ENCODE measurements at regions not wholly inside any gene's neighbourhood (a gene's known extent, or its start where the extent isn't known, plus 50 kb on each side); places are given as distances from the start of the nearest gene placed in this dataset.

- DNase-seq = no peak
Measured at GRCh38 chr11:70688142-70688541, 289.8 kb downstream of the CTTN start.

- DNase-seq = no peak
Measured at GRCh38 chr11:70689764-70690163, 291.4 kb downstream of the CTTN start.

- no peak for DNase-seq
Measured at GRCh38 chr11:70692131-70692530, 293.8 kb downstream of the CTTN start.

GRCh38 chr11:70694371-70694770 is 296.0 kb downstream of the CTTN start:
- DNase-seq = no peak

GRCh38 chr11:70695086-70695960 is 297.0 kb downstream of the CTTN start:
- no peak for DNase-seq

- no peak for DNase-seq
Measured at GRCh38 chr11:70696076-70696475, 297.7 kb downstream of the CTTN start.

GRCh38 chr11:70696564-70696963 is 298.2 kb downstream of the CTTN start:
- DNase-seq = no peak

- no peak for DNase-seq
Measured at GRCh38 chr11:70697701-70698100, 299.4 kb downstream of the CTTN start.

GRCh38 chr11:70698871-70699270 is 300.5 kb downstream of the CTTN start:
- DNase-seq = no peak

GRCh38 chr11:70699294-70700221 is 301.2 kb downstream of the CTTN start:
- DNase-seq = no peak

GRCh38 chr11:70700453-70700852 is 302.1 kb downstream of the CTTN start:
- DNase-seq = no peak

- DNase-seq = no peak
Measured at GRCh38 chr11:70700871-70701270, 302.5 kb downstream of the CTTN start.

- no peak for DNase-seq
Measured at GRCh38 chr11:70702040-70702648, 303.8 kb downstream of the CTTN start.

GRCh38 chr11:70703141-70704064 is 305.1 kb downstream of the CTTN start:
- DNase-seq = no peak

GRCh38 chr11:70705097-70705496 is 306.8 kb downstream of the CTTN start:
- DNase-seq = no peak

- DNase-seq = no peak
Measured at GRCh38 chr11:70705930-70706329, 307.6 kb downstream of the CTTN start.

GRCh38 chr11:70707821-70708220 is 309.5 kb downstream of the CTTN start:
- DNase-seq = no peak

- no peak for DNase-seq
Measured at GRCh38 chr11:70709596-70709995, 311.3 kb downstream of the CTTN start.

GRCh38 chr11:70710192-70710591 is 311.9 kb downstream of the CTTN start:
- DNase-seq = no peak

GRCh38 chr11:70710601-70711000 is 312.3 kb downstream of the CTTN start:
- no peak for DNase-seq

- DNase-seq = no peak
Measured at GRCh38 chr11:70711095-70711910, 313.0 kb downstream of the CTTN start.

GRCh38 chr11:70711911-70712185 is 313.5 kb downstream of the CTTN start:
- DNase-seq = no peak

All from stimulated activated CD4-positive, alpha-beta T cell treated with anti-CD3 and anti-CD28 coated beads, Interleukin-4, amount 100 ng/mL, for 4 hours (primary cell).